ENCODE measurements at regions not wholly inside any gene's neighbourhood (a gene's known extent, or its start where the extent isn't known, plus 50 kb on each side); places are given as distances from the start of the nearest gene placed in this dataset.

DNA sequence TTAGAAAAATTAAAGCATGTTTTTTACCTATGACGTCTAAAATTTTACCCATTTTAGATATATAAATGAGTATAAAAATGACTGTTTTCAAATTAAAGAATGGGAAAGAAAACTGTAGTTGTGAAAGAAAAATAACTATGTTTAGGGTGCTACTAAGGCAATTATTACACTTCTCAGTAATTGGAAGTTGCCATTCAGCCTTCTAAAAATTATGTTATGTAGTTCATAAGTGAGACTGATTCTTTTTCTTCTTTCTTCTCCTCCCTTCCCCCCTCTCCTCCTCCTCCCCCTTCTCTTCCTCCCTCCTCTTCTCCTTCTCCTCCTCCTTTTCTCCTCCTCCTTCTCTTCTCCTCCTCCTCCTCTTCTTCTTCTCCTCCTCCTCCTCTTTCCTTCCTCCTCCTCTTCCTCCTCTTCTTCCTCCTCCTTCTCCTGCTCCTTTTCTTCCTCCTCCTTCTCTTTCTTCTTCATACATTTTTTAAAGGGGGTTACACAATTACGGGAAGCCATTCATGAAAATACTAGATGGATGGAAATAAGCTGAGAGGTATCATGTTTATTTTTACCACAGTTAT lies 223.6 kb downstream of the CETN3 start:
- no peak for DNase-seq

DNA sequence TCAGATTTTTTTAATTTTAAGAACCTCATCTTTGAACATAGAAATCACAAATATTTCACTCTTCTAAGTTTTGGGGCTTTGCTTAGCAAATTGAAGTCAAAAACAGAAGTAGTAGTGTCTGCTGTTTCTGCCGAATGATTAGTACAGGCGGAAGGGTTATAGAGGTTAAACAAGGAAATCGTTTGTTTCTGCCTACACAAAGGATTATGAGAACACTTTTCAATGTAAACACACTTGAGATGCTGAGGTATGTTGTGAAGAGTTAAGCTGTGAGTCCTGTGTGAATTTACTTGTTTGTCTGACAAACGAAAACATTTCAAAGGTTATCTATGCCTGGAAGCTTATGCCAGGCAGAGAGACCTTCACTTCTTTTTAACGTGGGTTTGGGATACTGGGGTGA lies 224.8 kb downstream of the CETN3 start:
- no peak for DNase-seq

DNA sequence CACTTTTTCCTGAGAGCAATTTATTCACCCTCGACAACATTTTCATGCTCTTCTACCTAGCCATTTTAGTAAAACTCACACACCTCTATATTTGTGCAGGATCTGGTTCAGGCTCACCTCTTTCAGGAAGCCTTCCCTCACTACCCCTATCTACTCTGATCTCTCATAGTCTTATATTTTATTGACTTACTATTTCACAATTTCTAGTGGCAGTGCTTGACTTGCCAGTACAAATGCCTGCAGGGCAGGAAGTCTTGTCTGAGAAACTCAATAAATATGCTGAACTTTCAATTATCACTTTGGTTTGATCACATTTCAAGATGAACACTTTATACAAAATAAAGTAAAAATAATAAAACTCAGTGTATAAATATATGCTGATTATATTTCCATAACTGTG lies 226.8 kb downstream of the CETN3 start:
- no peak for DNase-seq

DNA sequence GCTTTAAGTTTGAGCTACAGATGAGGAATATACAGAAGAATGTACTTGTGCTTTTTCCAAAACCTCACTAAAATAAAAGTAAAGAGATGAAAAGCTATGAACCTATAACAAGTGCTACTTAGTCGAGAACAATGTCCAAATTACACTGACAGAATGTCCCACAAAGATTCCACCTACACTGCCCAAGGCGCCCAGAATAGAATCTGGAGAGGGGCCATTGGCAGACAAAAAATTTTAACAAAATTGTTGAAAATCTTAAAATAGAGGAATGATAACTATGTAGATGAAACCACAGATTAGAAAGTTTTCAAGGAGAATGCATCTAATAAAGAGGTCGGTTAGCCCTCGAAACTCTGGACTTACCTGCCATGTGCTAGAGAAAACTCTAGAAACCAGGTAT lies 235.3 kb downstream of the CETN3 start:
- no peak for DNase-seq

DNA sequence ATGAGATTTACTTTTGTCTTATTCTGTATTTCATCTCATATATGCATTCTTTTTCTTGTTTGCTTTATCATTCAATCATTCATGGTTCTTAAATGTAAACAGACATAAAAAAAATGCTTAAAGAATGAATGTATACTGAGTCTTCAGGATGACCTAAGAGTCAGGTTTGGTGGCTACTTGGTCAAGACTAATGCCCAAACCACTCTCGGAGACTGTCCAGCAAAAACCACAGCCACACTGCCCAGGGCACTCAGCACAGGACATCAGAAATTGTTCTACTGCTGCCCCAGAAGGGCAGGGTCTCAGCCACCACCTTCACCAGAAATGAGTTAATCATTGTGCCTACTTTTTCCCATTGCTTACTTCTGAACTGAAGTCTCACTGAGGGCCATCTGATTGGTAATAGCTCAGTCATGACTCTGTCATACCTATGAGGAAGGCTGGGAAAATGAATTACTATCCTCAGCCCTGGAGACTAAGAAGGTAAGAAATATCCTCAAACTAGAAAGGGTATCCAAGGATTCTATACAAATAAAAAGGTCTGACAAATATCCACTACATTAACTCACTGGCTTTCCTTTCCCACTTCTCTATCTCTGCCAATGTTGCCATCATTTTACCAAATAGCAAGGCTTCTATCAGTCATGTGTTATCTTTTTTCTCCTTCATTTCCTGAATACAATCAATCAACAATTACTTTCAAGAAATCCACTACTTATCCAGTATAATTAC lies 236.1 kb downstream of the CETN3 start:
- DNase-seq, result no peak

DNA sequence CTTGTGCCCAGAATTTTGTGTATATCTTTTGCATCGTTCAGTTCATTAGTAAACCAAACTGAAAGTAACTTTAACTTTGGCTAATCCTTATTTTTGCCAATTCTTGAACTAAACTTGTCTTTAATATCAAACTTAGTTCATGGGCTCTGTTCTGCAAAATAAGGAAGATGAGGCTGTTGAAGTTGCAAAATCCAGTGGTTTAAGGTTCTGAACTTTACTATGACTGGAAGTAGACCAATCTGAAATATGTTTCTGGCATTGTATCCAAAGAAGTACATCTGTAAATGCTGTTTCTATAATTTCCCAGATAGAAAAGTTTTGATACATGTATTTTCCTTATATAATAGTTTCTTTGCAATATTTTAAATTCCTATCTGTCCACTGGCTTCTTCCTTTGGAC lies 238.1 kb downstream of the CETN3 start:
- DNase-seq, result no peak

DNA sequence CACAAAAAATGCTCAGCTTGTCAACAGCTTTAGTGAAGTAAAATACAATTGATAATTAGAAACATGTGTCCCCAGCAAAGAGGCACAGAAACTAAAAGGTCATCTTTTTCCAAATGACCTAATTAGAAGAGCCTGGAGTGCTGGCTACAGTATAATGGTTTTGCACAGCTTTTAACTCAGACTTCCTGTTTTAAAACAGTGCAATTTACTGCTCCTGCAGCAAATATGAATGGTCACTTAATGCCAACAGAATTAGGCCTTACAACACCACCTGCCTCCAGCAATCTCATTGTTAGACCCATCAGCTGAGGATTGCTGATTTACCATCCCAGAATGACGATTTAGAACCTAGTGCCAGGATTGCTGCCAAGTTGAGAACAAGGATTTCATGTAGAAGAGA lies 239.3 kb downstream of the CETN3 start:
- no peak for DNase-seq

DNA sequence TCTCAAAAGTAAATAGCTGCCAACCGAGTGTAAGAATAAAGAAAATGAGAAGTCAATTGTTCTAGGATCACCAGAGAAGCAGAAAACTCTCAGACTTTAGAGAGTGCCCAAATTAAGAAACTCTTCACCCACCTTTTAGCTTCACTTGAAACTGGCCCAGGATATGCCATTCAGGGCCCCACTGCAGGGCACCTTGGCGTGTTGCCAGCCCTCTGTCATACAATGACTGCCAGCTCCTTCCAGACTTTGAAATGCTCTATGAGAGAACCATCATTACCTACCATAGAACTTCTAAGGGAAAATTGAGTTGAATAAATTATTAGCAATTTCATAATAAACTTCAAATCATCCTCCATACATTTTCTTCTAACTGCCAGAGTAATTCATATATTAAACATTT lies 240.5 kb downstream of the CETN3 start:
- DNase-seq, result no peak

DNA sequence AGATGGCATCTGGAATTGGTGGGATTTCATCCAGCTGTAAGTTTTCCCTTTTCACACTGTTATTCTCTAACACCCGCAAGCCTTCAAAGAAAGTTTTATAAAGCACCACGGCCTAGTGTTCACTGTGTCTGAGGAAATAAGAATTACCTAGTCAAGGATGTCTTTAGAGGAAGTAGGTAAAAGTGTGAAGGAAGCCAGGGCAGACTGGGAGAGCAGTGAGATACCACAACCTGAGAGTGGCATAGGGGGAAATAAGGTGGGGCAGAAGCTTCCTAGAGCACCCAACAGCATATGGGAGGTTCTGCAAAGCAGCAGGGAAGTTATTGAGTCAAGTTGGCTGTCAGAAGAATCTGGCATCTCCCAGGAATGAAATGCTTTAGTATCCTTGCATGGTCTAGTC lies 241.2 kb downstream of the CETN3 start:
- DNase-seq, result no peak

DNA sequence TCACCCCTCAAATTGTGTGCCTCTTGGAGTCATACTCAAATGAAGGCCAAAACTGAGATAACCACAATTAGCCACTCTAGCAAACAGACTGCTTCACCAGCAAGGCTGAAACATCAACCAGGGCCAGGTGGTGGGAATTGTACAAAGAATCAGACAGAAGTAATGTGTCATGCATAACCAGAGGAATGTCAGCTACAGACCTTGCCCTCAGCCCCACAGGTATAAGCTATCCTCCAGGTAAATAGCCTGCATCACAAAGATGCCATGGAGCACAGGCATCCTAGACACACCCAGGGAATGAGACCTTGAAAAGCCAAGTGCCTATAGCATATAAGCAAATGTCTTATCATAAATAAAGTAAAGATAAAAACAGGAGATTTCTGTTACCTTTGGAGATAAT lies 242.7 kb downstream of the CETN3 start:
- no peak for DNase-seq

DNA sequence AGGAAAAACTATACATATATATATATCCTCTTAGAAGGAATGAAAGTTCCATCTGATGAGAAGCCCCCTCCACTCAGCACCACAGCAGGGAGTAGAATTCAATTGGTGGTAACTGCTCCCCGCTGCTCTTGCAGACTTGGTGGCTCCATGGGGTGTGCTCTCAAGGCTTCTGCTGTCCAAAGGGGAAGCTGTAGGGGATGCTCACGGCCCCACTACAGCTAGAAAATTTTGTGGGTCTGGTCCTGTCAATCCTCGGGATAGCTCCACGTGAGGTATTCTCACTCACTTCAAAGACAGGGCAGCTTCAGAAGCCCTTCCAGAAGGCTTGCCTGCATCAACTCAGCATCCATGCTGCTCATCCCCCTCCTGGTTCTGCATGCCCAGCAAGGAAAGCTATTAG lies 247.2 kb downstream of the CETN3 start:
- no peak for DNase-seq

DNA sequence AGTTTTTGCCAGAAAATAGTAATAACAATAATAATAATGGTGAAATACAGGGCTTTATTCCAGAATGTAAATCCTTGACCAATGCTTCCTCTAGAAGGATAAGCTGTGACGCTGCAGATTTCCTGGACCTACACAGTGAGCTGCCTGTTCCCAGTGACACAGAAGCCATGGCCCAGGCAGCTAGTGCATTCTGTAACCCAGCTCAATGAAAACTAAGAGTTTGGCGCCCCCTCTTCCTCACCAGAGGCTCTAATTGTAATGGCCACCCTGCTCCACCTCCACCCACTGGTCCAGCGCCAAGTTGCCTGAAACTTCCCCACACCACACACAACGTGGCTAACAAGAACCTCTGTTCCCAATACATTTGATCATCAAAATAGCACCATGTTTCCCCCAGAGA lies 248.1 kb downstream of the CETN3 start:
- no peak for DNase-seq

DNA sequence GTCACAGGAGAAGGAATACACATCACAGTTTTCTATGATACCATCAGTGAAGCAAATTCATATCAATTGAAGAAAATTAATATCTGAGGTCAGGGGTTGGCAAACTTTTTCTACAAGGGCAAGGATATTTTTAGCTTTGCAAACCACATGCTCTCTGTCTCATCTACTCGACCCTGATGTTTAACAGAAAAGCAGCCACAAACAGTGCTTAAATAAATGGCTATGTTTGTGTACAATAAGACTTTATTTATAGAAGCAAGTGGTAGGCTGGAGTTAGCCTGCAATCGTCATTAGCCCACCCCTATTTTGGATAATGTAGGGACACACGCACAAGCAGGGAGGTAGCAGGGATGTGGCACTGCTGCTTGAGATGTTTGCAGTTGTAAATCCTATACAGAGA lies 251.4 kb downstream of the CETN3 start:
- no peak for DNase-seq

DNA sequence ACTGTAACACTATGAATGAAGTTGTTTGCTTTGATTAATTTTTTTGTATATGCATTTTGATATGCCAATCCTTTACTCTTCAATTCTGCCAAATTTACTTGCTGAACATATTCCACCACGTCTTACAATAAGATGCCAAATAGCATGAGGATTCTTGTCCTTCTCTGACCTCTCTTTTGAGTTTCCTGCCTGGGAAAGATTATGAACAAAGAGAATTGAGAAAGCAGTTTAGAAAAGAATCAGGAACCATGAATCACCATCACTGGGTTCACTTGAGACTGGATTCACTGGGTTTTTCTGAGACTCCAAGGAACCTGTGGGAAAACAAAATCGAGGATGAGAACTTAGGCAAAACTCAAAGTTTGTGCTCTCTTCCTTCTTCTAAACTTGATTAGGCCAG lies 256.5 kb downstream of the CETN3 start:
- no peak for DNase-seq

DNA sequence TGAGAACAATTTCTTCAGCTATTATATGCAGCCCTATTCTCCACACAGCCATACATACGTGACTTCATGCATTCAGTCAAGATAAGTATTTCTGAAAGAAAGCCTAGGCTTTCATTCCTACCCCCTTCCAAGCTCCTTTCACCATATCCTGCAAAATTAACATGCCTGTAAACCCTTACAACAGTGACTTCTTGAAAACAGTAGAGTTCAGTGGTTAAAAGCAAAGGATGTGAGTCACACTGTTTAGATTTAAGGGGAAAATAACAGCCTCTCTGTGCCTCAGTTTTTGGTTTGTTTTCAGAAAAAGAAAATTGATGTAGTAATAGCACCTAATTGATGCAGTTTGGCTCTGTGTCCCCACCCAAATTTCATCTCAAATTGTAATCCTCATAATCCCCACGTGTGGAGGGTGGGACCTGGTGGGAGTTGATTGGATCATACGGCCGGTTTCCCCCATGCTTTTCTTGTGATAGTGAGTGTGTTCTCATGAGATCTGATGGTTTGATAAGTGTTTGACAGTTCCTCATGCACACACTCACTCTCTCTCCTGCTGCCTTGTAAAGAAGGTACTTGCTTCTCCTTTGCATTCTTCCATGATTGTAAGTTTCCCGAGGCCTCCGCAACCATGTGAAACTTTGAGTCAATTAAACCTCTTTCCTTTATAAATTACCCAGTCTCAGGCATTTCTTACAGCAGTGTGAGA lies 264.8 kb downstream of the CETN3 start:
- no peak for DNase-seq

DNA sequence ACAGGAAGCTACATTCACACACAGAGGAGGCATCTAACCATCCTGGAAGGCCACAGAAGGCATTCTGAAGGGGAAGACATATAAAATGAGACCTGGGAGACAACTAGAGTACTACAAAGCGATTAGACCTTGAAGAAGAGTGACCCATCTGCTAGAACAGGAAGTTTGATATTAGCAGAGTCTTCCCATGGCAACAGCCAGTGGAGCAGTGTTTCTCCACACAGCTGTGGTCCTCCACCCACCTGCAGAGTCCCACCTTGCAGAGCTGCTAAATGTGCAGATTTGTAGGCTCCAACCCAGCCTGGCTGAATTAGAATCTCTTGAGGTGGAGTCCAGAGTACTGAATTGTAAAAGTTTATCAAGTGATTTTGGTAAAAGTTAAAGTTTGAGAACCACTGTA lies 267.0 kb downstream of the CETN3 start:
- DNase-seq, result no peak

DNA sequence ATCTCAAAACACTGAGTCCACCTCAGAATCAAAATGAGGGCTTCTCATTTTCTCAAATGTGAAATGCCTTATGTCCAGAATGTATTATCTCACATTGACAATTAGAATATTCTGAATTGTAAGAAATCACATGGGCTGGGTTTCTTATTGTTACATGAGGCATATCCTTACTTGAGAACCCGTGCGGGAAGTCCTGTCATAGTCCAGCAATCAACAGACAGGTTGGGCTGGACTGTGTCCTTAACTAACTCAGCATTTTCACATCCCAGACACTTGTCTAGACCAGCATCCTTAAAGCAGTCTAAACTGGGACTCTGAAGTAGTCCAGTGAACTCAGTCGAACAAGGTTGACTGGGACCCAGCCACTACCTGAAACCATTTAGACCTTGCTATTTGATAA lies 267.6 kb downstream of the CETN3 start:
- DNase-seq, result no peak

DNA sequence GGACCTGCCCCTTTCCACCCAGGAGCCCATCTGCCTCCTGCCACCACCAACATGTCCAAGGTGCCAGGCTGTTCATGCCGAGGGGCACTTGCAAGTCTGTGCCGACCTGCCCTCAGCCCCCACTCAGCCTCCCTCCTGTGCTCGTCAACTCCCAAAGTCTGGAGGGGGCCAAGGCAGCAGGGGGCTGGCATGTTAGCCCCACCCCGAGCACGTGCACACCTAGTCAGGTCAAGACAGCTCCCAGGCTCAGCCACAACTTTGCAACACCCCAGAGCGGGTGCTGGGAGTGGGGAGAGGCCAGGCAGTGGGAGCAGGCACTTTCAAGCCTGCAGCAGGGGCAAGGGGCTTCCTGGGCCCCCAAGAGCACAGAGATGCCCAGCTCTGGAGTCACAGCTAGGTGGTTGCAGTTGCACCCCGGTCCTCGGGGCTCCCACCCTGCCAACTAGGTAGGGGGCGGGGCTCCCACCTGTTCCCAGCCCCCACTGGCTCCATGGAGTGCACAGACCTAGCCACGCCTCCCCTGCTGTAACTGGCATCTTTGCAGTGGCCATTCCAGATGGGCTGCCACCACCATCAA lies 272.5 kb downstream of the CETN3 start:
- no peak for DNase-seq

DNA sequence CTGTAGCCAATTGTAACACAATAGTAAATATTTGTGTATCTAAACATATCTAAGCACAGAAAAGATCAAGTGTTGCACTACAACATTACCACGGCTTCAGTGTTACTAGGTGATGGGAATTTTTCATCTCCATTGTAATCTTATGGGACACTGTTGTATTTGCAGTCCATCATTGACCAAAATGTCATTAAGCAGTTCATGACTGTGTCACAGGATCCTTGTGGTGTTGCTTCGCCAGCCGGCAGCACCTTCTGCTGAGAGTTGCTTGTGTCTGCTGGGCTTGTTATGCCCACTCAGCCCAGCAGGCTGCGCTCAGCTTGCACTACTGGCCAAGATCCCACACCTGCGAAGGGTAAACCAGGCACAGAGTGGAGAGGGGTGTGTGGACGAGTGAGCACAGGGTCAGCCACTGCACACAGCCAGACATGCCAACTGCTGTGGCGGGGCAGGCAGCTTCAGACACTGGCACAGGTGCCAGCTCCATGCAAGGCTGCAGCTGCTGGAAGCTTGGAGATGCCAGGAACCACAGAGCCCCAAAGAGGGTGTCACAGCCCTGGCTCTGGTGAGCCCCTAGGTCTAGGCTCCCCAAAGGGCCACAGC lies 273.7 kb downstream of the CETN3 start:
- DNase-seq, result no peak

DNA sequence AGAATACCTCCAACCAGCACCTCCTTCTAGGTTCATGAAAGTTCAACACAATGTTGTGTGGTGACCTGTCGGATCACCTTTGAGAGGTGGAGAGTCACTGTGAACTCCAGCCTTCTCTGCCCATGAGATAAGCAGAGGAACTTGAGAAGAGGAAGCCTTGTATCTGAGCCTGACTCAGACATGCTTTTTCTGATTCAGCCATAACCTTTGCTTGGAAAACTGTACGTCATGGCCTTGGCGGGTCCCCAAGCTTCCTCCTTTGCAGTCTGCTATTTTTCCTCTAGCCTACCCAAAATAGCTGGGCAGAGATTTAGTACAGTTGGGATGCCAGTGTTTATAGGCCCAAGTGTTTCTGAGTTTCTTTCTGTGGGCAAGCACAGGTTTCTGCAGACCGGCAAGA lies 274.7 kb downstream of the CETN3 start:
- DNase-seq, result no peak

DNA sequence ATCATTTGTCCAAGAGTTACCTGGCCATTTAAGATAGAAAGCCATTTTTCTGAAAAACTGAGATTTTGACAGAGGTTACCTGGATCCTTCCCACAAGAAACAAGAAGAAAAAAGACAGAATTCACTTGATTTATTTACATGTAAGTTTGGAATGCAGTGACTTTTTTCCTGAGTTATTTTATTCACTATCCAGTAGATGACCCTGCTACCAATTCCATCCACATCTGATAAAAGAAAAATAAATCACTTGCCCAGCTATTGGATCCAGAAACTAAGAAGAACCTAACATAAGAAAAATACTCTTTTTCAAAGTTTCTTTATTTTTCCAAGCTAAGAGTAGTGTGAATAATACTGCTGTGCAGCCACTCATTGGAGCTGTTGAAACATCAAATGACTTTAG lies 275.2 kb downstream of the CETN3 start:
- no peak for DNase-seq

DNA sequence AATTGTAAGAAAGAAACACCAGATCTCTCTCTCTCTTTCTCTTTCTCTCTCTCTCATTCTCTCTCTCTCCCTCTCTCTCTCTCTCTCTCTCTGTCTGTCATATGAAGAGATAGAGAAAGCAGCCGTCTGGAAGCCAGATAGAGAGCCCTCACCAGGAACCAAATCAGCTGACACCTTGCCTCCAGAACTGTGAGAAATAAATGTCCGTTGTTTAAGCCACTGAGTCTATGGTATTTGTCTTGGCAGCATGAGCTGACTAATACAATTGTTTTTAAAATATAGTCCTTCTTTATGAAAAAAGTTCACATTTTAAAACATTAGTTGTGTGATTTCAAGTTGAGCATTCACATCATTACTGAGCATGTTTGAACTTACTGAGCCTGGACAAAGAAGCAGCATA lies 275.6 kb downstream of the CETN3 start:
- no peak for DNase-seq

DNA sequence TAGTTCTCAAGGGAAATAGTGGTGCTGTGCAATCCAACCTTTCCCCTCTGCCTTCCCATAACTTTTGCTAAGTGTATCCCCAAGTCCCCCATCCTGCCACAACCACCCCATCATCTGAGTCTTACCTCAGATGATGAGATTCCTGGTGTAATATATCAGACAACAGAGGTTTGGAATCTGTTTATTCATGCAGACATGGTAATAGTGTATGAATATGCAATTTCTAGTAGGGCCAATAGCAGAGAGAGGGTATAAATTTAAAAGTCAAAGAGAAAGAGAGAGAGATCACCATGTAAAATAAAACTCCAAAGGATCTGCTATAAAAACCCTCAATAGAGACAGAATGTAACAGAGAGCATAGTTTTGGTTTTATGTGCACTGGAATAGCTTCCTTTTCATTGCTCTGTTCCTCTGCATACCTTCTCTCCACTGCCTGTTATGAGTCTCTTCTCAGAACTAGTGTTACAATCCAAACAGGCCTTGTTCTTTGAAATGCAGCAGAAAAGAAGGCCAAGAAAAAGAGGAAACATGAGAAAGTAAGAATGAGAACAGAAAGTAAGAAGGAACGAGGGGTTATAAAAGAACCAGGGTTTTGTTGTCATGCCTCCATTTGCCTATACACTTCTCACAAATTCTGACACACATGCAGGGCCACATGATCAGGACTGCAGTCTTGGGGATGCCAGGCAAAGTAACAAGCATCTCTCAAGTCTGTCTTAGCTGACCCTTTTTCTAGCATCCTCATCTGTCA lies 278.0 kb downstream of the CETN3 start:
- no peak for DNase-seq
